ENCODE measurements at regions not wholly inside any gene's neighbourhood (a gene's known extent, or its start where the extent isn't known, plus 50 kb on each side); places are given as distances from the start of the nearest gene placed in this dataset.
"Not testable (repeated sequence)": the region's sequence is repeated elsewhere in the genome, so short reads cannot be mapped to it uniquely, and the experiment has no call there.

DNA sequence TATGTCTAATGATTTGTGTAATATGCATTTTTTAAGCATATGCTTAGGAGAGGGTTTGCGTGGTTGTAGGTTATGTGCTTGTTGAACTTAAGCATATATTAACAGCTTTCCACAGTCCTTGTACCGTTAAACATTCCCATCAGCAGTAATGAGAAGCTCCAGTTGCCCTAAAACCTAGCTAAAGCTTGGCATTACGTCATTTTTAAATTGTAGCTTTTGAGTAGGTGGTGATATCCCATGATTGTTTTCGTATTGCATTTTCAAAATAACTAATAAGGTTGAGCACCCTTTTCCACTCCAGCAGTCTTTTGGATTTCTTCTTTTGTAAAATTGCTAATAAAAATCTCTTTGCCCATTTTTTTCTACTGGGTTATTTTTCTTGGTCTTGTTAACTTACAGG, 453.1 kb upstream of the GCFC2 start:
- DNase-seq: no peak

GRCh38 chr2:76160670-76161069, 450.0 kb upstream of the GCFC2 start:
- DNase-seq: no peak

- DNase-seq: no peak
Observed at GRCh38 chr2:76159042-76159648, 448.4 kb upstream of the GCFC2 start.

GRCh38 chr2:76157531-76157930, 446.8 kb upstream of the GCFC2 start:
- DNase-seq: no peak

- no peak for DNase-seq
Observed at GRCh38 chr2:76154981-76155380, 444.3 kb upstream of the GCFC2 start.

DNA sequence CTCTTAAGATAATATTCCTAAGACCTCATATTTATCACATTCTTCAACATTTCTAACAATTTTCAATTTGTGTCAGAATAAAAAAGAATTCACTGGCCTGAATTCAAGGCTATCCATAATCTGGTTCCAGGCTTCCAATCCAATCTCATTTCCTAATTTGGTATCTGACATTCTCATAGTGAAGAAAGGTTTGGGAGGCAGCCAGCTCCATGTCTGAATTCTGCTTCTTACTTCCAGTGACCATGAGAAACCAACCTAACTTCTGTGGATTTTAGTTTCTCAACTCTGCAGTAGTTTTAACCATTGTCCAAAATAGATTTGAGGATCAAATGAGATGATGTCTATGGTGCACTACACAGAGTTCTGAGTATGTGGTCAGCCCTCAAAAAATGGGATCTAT, 439.1 kb upstream of the GCFC2 start:
- DNase-seq: no peak

GRCh38 chr2:76139303-76139702, 428.6 kb upstream of the GCFC2 start:
- DNase-seq: not testable (repeated sequence)

DNA sequence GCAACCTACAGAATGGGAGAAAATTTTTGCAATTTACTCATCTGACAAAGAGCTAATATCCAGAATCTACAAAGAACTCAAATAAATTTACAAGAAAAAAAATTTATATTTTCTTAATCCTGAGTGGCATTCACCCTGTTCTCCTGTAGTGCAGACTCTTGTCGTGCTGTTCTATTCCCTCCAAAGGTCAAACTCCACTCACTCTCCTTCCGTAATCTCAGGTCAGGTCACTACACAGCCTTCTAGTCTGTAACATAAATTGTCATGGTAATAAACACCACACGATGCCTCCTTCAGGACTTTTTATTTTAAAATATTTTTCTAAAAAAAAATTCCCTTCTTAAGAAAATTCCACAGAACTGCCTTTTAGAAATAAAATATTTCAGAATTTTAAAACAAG, 417.9 kb upstream of the GCFC2 start:
- DNase-seq: no peak

DNA sequence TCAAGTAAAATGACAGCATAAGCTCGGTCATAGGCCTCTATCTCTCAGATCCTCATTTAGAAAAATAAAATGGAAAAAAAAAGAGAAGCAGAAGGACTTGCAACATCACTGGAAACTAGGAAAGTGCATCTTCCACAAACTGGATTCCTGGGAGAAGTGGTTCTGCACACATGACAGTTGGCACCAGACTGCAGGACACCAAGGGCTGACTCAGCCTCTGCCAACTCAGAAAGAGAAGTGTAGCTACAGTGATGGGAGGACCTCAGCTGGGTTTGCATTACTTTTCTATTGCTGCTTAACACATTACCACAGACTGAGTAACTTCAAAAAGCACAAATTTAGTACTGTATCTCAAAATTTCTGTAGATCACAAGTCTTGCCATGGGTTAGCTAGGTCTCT, 409.5 kb upstream of the GCFC2 start:
- DNase-seq: no peak

GRCh38 chr2:76089683-76090082, 379.0 kb upstream of the GCFC2 start:
- no peak for DNase-seq

GRCh38 chr2:76083248-76083647, 372.5 kb upstream of the GCFC2 start:
- no peak for DNase-seq

- no peak for DNase-seq
Observed at GRCh38 chr2:76082509-76082908, 371.8 kb upstream of the GCFC2 start.

GRCh38 chr2:76080154-76080553, 369.4 kb upstream of the GCFC2 start:
- DNase-seq: no peak

GRCh38 chr2:76075126-76075525, 364.4 kb upstream of the GCFC2 start:
- DNase-seq: peak; percentile 23

DNA sequence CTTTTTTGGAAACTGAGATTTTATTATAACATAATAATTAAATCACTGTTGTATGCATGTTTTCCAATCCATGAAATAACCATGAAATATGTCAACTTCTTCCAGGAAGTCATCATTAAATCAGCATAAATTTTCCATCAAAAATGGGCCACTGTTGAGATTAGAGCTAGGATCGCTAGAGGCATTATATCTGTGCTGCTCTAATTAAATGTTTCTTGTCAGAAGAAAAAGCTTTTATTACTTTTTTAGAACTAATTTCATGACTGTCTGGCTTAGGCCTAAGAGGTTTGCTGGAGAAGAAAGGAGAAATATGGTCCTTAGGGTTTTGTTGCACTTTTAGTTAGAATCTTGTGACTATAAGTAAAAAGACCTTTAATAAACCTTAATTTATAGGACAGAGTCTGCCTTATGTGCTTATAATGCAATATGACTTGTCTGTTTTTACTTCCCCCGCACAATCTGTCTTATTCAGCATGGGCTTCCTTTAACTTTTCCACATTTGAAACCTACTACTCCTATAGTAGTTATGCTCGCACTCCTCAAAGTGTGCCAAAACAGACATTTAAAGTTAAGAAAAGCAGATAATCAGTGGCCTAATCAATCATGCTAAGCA, 363.4 kb upstream of the GCFC2 start:
- DNase-seq: no peak

DNA sequence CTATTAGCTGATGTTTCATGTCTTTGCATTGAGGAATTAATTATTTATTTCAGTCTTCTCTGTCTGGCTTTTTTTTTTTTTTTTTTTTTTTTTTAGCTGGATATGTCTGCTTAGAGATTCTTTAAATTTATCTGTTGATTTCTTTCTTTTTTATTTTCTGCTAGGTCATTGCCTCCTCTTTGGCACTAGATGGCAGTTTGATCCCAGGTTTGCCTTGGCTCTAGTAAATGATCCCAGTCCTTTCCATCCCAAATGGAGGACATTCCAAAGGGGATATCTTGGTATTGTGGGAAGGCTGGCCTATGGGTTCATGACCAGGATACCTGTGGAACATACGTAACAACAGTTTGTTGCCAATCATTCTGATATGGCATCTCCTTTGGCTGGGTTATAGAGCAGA, 339.5 kb upstream of the GCFC2 start:
- no peak for DNase-seq

DNA sequence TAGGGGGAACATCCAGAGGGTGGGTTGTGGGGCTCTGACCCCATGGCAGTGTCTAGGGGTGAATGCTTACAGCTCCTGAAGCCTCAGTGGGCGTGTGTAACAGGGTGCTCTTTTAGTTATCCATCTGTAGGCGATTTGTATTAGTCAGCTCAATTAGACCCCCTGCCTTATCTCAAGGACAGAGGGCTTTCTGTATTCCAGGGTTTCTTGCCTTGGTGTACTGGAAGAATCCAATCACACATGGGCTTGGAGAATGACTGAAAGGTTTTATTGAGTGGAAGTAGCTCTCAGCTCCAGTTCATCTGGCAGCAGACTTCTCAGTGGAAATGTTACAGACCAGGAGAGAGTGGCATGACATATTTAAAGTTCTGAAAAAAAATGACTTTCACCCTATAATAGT, 334.0 kb upstream of the GCFC2 start:
- DNase-seq: no peak

DNA sequence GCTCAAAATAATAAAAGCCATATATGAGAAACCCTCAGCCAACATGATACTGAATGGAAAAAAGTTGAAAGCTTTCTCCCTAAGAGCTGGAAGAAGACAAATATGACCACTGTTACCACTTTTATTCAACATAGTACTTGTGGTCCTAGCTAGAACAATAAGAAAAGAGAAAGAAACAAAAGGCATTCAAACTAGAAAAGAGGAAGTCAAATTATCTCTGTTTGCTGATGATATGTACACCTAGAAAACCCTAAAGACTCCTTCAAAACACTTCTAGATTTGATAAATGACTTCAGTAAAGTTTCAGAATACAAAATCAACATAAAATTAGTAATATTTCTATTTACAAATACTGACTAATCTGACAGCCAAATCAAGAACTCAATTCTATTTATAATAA, 328.8 kb upstream of the GCFC2 start:
- DNase-seq: no peak

GRCh38 chr2:76027761-76028160, 317.0 kb upstream of the GCFC2 start:
- no peak for DNase-seq

DNA sequence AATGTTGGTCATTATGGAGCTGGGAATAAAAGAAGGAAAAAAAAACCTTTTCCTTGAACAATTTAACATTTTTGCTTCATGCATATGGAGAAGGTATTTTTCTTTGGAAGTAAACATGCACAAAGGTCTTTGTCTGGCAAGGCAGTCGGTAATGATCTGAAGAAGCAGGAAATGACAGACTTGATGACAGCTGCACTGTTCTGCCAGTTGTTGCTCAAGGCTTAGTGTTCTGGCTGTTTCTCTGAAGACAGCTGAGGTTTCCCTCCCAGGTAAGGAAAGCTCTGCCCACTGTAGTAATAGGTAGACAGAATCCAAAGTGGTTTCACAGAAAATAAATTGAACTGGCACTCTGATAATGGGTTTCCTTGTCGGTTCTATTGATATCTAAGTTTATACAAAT, 308.4 kb upstream of the GCFC2 start:
- peak; percentile 13 for DNase-seq

GRCh38 chr2:76009484-76009883, 298.8 kb upstream of the GCFC2 start:
- DNase-seq: no peak

GRCh38 chr2:76008001-76008702, 297.4 kb upstream of the GCFC2 start:
- no peak for DNase-seq

DNA sequence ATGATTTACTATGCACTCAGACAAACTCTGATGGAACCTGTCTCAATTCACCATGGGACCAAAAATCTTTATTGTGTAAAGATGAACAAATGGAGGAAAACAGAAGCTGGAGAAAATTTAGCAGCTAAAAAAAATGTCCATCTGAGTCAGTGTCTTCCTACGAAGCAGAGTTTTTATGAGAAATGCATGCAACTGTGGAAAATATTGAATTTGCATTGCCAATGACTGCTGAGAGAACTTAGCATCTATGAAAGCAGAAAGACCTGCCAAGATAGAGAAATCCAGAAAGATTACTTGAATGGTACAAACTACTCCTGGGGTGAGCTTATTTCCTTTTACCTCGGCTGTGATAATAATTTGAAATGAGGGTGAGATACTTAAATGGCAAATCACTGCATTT, 289.7 kb upstream of the GCFC2 start:
- no peak for DNase-seq

DNA sequence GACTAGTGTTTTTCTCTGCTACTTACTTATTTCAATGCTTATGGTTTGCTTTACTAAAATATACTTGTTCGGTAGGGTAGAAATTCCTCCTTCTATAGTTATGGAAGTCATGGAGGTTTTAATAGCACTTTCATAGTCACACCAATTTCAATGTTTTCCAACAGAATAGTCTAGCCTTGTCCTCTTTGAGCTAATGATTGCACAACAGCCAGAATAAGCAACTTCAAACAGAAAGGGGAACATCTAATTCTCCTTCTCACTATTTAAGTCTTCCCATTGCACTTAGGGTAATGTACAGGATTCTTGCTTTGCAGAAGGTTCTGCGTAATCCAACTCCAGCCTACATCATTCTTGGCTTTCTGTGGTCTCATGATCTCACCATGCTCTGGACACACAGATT, 287.7 kb upstream of the GCFC2 start:
- DNase-seq: no peak

GRCh38 chr2:75994759-75995158, 284.0 kb upstream of the GCFC2 start:
- DNase-seq: no peak

Measured in NCI-H2171 (cell line).